HUDEP-2 (cell line): ENCODE measurements at regions not wholly inside any gene's neighbourhood (a gene's known extent, or its start where the extent isn't known, plus 50 kb on each side); places are given as distances from the start of the nearest gene placed in this dataset.

Source experiments
- DNase-seq, 76 experiments: peaks; one replicate each; lab custom pipeline; 2025; ENCODE audit not compliant: unreplicated experiment in 76 of 76; lab: John Stamatoyannopoulos, UW

DNA sequence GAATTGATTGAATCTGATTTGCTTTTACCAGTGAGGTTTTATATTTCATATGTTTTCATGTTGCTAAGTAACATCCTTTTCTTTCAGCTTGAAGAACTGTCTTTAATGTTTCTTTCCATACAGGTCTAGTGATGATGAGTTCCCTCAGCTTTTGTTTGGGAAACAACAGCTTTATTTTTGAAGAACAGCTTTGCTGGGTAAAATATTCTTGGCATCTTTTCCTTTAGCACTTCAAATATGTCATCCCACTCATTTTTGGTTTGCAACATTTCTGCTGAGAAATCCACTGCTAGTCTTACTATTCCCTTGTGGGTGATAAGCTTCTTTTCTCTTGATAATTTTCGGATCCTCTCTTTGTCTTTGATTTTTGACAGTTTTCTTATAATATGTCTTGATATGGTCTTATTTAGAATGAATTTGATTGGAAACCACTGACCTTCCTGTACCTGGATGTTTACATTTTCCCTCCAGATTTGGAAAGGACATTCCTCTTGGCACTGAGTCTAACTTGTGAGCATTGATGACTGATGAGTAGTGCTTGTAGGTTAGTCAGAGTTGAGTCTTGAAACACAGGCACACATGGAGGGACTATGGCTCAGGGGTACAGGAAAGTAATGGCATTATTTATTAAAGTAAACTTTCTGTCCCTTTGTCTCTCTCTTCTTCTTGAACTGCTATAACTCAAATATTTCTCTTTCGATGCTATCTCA is 220.3 kb downstream of the SPATA31D1 start:
- DNase-seq: no peak

DNA sequence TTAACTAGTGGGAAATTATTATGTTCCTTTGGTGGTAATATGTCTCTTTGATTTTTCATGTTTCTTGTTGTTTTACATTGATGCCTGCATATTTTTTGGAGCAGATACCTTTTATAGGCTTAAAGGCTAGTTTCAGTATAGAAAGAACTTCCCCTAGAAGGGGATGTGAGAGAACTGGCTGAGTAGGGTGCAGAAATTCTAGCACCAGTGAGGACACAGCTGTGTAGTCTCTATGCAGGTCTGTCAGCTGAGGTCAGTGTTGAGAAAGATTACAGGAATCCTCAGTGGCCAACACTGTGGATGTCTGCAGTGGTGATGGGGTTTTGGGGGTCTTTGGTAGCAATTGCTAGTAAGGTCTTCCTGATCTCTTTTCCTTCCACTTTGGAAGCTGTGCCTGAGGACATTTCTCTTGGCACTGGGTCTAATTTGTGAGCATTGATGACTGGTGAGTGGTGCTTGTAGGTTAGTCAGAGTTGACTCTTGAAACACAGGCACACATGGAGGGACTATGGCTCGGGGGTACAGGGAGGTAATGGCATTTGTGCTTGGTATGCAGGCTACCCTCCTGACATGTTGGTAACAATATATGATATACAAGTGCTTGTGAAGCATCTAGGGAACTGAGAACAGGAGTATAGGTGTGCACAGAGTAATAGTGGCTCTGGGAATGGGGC is 221.4 kb downstream of the SPATA31D1 start:
- no peak for DNase-seq

DNA sequence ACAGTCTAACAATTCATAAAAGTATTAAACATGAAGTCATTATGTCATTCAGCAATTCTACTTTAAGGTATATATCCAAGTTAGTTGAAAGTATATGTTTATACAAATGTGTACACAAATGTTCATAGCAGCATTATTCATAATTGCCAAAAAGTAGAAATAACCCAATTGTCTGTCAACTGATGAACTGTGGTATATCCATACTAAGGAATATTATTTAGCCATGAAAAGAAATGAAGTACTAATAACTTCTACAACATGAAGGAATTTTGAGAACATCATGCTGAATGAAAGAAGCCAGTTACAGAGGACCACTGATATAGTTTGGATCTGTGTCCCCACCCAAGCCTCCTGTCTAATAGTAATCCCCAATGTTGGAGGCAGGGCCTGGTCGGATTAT is 224.3 kb downstream of the SPATA31D1 start:
- DNase-seq: no peak

DNA sequence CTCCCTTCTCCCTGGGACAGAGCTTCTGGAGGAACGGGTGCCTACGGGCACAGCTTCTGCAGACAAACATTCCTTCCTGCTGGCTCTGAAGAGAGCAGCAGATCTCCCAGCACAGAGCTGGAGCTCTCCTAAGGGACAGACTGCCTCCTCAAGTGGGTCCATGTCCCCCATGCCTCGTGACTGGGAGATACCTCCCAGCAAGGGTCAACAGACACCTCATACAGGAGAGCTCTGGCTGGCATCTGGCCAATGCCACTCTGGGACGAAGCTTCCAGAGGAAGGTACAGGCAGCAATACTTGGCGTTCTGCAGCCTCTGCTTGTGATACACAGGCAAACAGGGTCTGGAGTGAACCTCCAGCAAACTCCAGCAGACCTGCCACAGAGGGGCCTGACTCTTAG is 227.9 kb downstream of the SPATA31D1 start:
- DNase-seq: no peak

DNA sequence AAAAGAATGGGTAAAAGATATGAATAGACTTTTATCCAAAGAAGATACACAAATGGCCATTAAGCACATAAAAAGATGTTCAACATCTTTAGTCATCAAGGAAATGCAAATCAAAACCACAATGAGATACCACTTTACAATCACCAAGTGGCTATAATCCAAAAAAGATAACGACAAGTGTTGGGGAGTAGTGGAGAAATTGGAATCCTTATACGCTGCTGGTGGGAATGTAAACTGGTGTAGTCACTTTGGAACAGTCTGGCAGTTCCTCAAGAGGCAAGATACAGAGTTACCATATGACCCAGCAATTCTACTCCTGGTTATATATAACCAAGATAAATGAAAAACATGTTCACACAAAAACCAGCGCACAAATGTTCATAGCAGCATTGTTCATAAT is 234.9 kb downstream of the SPATA31D1 start:
- no peak for DNase-seq

DNA sequence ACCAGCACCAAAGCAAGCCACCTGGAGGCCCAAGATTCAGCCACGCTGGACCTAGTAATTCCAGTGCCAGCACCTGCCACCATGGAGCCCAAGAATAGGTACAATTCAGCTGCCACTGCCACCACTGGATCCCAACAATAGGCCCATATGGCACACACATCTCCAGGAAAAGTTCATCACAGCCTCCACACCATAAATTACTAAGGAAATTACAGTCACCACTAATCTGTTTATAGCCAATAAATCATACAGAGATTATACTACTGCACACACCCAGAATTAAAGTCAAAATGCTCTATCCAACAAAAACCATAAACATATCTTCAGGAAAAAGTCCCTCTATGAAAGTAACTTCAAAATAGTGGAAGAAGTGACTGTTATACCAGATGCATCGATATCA is 242.8 kb downstream of the SPATA31D1 start:
- DNase-seq: no peak

DNA sequence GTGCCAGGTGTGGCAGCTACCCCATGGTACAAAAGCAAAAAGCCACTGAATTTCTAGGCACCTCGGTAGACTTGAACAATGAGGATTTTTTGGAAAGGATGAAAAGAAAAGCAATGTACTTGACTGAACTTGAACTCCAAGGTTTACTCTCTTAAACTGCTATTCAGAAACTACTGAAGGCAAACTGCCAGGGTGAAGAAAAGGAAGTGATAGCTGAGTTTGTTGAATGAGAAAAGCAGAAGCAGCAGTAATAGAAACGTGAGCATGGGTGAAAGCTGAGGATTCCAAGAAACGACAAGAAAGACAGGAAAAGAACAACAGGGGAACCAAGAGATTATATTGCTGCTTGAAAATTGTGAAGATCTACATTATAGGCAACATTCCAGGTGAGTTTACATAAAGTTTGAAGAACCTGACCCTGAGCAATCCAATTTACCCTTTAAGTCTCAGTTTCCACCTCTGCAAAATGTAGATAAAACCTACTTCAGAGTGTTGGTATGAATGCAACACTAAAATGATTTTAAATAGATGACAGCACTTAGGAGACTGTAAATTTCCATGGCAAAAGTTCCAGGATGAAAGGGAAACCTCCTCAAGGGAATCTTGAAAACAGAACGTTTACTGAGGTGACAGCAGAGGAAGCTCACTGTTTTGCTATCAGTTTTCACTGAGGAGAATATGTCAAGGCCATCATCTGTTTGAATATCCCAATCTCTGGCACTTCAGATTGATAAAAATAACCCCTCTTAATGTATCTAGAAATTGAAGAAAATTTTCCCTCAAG is 245.8 kb downstream of the SPATA31D1 start:
- no peak for DNase-seq

DNA sequence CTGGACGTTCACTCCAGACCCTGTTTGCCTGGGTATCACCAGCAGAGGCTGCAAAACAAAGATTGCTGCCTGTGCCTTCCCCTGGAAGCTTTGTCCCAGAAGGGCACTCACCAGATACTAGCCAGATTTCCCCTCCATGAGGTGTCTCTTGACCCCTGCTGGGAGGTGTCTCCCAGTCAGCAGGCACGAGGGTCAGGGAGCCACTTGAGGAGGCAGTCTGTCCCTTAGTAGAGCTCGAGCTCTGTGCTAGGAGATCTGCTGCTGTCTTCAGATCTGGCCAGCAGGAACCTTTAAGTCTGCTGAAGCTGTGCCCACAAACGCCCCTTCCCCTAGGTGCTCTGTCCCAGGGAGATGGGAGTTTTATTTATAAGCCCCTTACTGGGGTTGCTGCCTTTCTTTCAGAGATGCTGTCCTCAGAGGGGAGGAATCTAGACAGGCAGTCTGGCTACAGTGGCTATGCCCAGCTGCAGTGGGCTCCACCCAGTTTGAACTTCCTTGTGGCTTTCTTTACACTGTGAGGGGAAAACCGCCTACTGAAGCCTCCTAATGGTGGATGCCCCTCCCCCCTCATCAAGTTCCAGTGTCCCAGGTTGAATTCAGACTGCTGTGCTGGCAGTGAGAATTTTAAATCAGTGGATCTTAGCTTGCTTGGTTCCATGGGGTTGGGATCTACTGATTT is 253.9 kb downstream of the SPATA31D1 start:
- no peak for DNase-seq

DNA sequence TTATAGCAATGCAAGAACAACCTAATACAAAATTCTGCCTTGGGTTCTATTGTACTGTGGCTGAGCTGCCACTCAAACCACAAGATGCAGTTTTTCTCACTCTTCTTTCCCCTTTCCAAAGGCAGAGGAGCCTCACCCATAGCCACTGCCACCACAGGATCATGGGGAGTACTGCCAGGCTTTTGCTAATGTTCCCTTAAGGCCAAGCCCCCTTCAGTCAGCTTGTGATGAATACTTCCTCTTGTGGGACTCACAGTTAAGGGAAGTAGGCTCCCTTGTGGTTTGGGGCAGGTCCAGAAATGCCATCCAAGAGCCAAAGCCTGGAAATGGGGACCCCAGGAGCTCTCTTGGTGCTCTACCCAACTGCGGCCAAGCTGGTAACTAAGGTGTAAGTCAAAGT is 258.7 kb downstream of the SPATA31D1 start:
- no peak for DNase-seq

DNA sequence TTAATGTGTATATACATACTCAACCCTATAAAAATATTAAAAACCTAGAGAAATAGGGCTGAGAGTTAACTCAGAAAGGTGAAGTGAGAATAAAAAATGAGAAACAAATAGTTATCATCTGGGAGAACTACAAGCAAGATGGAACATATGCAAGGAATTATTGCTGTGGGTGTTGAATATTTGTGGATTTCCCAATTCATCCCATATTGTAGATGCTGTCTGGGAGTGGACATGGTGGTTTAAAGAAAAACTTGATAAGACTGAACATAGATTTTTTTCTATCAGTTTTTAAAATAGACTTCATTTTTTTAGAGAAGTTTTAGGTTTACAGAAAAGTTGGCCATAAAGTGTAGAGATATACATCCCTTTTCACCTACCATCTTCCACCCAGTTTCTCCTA is 263.5 kb downstream of the SPATA31D1 start:
- no peak for DNase-seq

DNA sequence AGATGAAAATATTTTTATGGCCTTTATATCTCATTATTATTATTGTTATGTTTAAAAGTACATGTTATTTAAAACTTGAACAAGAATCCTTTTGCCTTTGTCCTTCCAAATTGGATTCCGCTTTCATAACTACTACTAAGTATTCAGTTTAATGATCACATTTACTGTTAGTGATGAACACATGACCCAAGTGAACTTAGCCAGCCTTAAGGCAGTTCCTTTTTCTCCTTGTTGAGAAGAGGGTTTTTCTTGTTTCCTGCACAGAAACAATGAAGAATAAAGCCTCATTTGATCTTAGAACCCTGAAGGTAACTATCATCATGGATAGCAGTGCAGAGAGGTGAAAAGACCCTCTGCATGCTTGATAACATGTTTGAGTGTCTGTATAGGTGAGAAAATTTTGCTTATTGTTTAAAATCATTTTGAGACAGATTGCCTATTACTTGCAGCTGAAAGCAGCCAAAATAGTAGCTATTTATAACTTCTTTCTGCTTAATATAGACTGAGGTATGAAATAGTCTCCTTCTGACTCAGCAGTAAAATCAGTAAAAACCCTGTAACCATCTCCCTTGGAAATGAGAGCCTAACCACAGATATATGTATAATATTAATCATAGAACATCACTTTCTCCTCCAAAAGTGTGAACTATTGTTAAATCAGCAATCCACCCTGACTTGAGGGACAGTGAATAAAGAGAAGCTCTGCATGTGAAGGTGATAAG is 266.2 kb downstream of the SPATA31D1 start:
- no peak for DNase-seq

DNA sequence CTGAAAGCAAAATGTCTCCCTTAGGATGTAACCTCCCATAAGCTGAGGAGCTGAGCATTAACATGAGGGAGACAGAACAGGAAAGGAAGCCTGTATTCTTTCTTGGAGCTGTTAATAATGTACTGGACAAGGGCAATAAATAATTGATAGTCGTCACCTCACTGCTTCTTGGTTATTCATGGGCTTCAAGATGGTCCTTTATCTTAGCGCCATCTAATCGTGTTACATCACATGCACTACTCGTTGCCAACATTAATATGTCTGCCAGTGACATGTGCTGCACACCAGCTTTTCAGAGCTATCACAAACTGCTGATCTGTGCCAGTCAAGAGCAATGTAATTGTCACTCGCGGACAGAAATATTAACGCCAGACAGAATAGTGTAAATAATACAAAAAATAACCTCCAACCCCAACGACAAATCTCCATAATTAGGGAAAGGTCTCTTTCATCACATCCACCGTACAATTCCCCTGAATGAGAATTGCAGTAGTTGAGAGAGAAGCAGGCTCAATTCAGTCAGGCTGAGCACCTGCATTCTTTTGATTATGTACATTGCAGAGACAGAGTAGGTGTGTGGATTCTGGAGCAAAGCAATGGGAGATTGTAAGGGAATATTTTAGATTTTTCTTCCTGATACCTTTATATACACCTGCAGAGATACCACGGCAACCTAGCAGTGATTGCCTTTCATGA is 267.1 kb downstream of the SPATA31D1 start:
- DNase-seq: no peak

DNA sequence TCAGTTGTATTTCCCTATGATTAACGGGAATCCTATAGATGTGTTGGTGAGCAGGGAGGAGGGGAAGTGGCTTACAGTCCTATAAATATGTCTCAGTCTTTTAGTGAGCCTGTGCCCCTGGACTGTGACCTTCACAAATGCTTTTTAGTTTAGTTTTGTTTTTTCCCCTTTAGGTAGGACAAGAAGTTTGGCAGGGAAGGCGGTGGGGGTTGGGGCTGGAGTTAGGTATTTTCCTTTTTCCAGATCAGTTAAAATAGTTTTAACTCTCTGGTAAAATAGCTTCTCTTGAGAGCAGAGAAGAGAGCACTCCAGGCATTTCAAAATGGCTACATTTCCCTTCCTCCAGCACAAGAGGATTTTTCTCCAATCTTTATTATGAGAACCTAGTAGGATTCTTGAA is 272.1 kb downstream of the SPATA31D1 start:
- no peak for DNase-seq

DNA sequence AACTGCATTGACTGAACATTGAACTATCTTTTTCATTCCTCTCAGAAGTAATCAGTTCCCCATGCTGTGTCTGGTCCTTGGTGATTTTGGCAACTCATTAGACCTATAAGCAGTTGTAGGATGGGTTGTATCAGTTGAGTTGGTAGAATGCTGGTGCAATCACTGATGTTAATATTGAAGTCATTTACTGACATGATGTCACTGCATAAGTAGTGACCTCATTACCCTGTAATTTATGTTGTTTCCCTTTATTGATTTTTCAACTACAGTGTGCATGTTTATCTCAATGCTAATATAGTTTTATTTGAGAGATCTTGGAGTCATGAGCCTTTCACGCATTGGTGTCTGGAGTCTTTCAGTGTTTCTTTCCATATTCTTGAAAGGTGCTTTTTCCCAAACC is 275.0 kb downstream of the SPATA31D1 start:
- no peak for DNase-seq

DNA sequence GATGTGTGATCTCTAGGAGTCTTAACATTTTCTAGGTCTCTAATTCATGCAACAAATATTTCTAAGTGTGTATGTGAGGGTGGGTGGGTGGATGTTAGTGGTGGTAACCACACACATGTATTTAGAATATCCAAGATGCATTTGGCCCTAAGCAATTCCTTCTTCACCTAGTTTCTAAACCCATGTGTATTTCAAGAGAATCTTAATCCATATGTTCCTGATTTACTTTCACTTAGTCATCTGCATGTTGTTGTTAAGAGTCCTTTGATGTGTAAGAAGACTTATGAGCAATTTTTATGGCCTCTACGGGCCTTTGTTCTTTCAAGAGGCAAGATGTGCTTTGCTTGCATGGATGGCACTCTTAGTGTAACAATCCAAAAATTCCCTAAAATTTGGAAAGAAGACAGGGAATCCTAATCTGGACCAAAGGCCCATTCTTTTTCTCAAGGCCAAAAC is 282.6 kb downstream of the SPATA31D1 start:
- no peak for DNase-seq

DNA sequence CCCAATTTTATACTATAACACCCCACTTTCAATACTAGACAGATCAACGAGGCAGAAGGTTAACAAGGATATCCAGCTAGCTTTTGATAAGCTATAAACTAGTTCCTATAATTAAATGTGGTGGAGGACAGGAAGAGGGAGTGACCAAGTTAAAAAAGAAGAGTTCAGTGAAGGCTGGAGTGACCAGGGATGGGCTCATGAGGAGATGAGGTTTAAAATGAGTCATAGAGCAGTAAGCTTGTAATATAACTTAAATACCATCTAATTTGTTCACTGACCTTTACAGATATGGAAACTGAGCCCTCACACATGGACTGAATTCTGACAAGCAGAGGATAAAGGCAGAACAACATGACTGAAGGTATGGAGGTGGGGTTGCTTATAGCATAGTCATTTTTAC is 284.5 kb downstream of the SPATA31D1 start:
- no peak for DNase-seq

DNA sequence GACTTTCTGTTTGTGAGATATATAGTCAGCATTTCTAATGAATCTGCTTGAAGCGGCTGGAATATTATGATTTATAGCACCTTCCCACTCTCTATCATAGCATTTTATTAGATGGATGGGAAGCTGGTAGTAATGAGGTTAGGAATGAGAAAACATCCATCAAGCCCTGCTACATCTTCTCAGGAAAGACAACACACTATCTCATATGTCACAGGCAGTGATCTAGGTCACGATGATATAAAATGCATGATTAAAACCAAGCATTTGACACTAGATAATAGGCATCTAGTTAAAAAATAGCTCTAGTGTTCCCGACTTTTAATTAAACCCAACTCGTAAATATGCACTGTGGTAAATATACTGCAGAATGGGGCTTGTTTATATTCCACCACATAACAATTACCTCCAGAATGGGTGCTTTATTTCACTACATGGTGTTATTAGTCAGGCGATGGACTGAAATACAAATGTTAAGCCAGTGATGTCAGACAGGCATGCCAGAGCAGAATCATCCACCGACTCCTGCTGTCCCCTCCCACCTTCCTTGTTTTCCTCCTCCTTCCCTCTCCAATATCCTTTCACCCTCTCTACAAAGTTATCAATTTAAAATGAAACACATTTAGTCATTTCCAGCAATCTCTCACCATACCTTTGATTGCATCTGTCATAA is 286.8 kb downstream of the SPATA31D1 start:
- DNase-seq: no peak

DNA sequence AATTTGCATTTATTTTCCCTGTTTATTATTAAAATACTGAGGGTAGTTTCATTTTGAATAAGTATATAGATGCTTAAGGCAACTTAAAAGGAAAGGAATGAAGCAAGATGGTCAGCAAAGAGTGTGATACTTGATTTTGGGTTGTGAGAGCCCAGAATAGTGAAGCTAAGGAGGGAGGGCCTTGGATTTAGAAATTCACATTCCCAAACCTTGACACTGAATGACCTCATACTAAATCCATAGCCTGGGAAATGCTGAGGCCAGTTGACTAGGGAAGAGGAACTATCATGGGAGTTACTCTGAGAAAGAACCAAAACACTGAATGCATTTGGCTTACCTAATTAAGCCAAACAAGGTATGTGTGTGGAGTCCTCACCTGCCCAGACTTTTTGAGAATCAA is 292.5 kb downstream of the SPATA31D1 start:
- DNase-seq: no peak

DNA sequence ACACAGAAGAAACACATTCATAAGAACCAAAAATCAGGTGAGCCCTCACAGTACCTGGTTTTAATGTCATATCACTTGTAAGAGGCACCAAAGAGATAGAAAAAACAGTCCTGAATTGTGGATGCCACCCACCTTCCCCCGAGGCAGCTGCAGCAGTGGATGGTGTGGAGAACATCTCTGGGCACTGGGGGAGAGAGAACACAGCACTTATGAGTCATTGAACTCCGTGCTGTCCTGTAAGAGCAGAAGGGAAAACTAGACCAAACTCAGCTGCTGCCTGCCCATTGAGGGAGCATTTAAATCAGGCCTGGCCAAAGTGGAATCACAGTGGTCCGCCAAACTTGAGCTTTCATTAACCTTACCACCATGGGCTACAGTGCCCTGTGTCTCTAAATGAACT is 296.2 kb downstream of the SPATA31D1 start:
- DNase-seq: no peak
